ENCODE measurements at regions not wholly inside any gene's neighbourhood (a gene's known extent, or its start where the extent isn't known, plus 50 kb on each side); places are given as distances from the start of the nearest gene placed in this dataset.

- TF ChIP-seq BHLHE40 (IDR thresholded peaks at IDR 0.05; ENCODE audit: borderline replicate concordance) (no peak), ZNF384 (IDR thresholded peaks at IDR 0.05) (no peak), TARDBP (IDR thresholded peaks at IDR 0.05) (no peak), CTBP1 (IDR thresholded peaks at IDR 0.05; ENCODE audit: borderline replicate concordance) (no peak)
Measured at GRCh38 chr3:166759736-166760513, 620.2 kb downstream of the ZBBX start.
